OCI-LY7 (cell line): ENCODE measurements at regions not wholly inside any gene's neighbourhood (a gene's known extent, or its start where the extent isn't known, plus 50 kb on each side); places are given as distances from the start of the nearest gene placed in this dataset.
A peak's percentile ranks its signal among the peaks of the same experiment; 100 is the strongest.

Experiments used
- BruUV-seq: library from RNA; stranded (reverse); fragments of 400-500 nt; replicated peaks from 2 replicates; lab custom pipeline; 2021; lab: Mats Ljungman, UMichigan
- CTCF ChIA-PET: fragments of 300-600 bp; sonication (Branson Sonifier 250); formaldehyde crosslinking; loops from one replicate; lab custom pipeline; 2022; ENCODE audit warnings: antibody characterized with exemption; ENCODE audit not compliant: unreplicated experiment; lab: Charles Lee
- POLR2A ChIA-PET: fragments of 300-600 bp; sonication (Branson Sonifier 250); formaldehyde crosslinking; loops from one replicate; lab custom pipeline; 2022; ENCODE audit warnings: antibody characterized with exemption; lab: Charles Lee
- DNase-seq: peaks from one replicate; pipeline ENCODE4 v3.0.0-alpha.2; 2015; ENCODE audit warnings: low spot score
- H2AFZ ChIP-seq: fragments of 200-600 bp; sonication (generic), shearing (Covaris generic); 2 replicates; pipeline ENCODE4 v1.6.1; 2014; ENCODE audit warnings: mild to moderate bottlenecking, antibody characterized with exemption, low read length, moderate library complexity
- H3K27ac ChIP-seq: fragments of 200-600 bp; sonication (generic); 2 replicates; pipeline ENCODE4 v1.5.1; 2014; ENCODE audit warnings: mixed run types, low read depth, mild to moderate bottlenecking, moderate library complexity, low read length, inconsistent platforms; ENCODE audit not compliant: poor library complexity, severe bottlenecking
- H3K36me3 ChIP-seq: fragments of 200-600 bp; sonication (generic); 2 replicates; pipeline ENCODE4 v1.6.1; 2014; ENCODE audit warnings: mild to moderate bottlenecking, antibody characterized with exemption, low read length, moderate library complexity, mixed read lengths; ENCODE audit not compliant: insufficient read depth
- H3K4me1 ChIP-seq: fragments of 200-600 bp; sonication (generic); 2 replicates; pipeline ENCODE4 v1.5.1; 2014; ENCODE audit warnings: mild to moderate bottlenecking, low read length; ENCODE audit not compliant: insufficient read depth, poor library complexity, severe bottlenecking
- H3K4me2 ChIP-seq: fragments of 200-600 bp; sonication (generic); 2 replicates; pipeline ENCODE4 v1.6.1; 2014; ENCODE audit warnings: mild to moderate bottlenecking, low read length
- H3K4me3 ChIP-seq: fragments of 200-600 bp; sonication (generic); 2 replicates; pipeline ENCODE4 v1.5.1; 2014; ENCODE audit warnings: mild to moderate bottlenecking, low read depth, low read length; ENCODE audit not compliant: poor library complexity, severe bottlenecking
- H3K79me2 ChIP-seq: fragments of 200-600 bp; sonication (generic); 2 replicates; pipeline ENCODE4 v1.6.1; 2016; ENCODE audit warnings: low read depth, mild to moderate bottlenecking, low read length, moderate library complexity, mixed read lengths; ENCODE audit not compliant: insufficient read depth
- H3K9me2 ChIP-seq: fragments of 200-600 bp; sonication (generic); 2 replicates; pipeline ENCODE4 v1.6.1; 2016; ENCODE audit warnings: mild to moderate bottlenecking, low read length, mixed read lengths; ENCODE audit not compliant: insufficient read depth
- H3K9me3 ChIP-seq: fragments of 200-600 bp; sonication (generic); 2 replicates; pipeline ENCODE4 v1.6.1; 2014; ENCODE audit warnings: mild to moderate bottlenecking, mixed run types, low read length, mixed read lengths
- H4K20me1 ChIP-seq: fragments of 200-600 bp; sonication (generic); 2 replicates; pipeline ENCODE4 v1.6.1; 2014; ENCODE audit warnings: mild to moderate bottlenecking, antibody characterized with exemption, low read length, moderate library complexity, mixed read lengths; ENCODE audit not compliant: insufficient read depth
- CTCF ChIP-seq: fragments of 200-600 bp; sonication (generic); conservative IDR thresholded peaks from 2 replicates; pipeline ENCODE4 v1.5.1; 2014; ENCODE audit warnings: mild to moderate bottlenecking, antibody characterized with exemption, low read length, moderate library complexity, mixed read lengths
- EZH2phosphoT487 ChIP-seq: fragments of 200-600 bp; sonication (generic); IDR thresholded peaks from 2 replicates; pipeline ENCODE4 v1.6.1; 2018; ENCODE audit warnings: low read depth, borderline replicate concordance, mild to moderate bottlenecking, mixed run types, antibody characterized with exemption, low read length, moderate library complexity, mixed read lengths
- intact Hi-C: fragments of 100-400 bp; cut with micrococcal nuclease; formaldehyde crosslinking; loops from one replicate; pipeline ENCODE4 v1.10.0; 2022; ENCODE audit not compliant: unreplicated experiment

DNA sequence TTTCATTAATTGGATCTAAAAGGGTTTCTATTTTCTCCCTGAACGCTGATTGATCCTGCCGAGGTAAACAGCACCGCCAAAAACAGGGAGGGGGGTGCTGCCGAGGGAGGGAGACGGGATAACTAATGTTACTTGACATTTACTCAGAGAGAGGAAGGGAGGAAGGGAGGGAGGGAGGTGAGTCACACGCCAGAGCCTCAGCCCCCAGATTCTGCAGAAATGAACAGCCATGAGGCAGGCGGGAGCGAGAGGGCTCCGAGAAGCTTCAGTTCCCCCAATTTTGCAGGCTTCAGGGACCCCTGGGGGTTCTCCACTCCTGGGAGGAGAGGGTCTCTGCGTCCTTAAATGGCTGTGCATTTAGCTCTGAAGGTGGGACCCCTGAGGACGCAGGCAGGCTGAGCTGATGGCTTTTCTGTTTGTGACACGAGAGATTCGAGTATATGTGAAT lies 59.1 kb upstream of the IER5L start:
- no TSS peak for BruUV-seq
- Histone ChIP-seq H3K9me3 (0 out of 2 replicates have a peak, but pooled peaks cover 5% of the 10 kb centered on the region), H3K4me3 (peak overlapping the region; percentile 56), H3K27ac (peak overlapping the region; percentile 66), H3K79me2 (no peaks in the 10 kb centered on the region), H3K9me2 (no peaks in the 10 kb centered on the region), H4K20me1 (no peaks in the 10 kb centered on the region), H2AFZ (peak overlapping the region; percentile 69), H3K4me1 (peaks cover 35% of the 10 kb centered on the region), H3K36me3 (no peaks in the 10 kb centered on the region), H3K4me2 (peak overlapping the region; percentile 68)
- TF ChIP-seq CTCF (no peak), EZH2phosphoT487 (no peak)
- intact Hi-C loops = loop anchor here (5.0 kb wide), 1 partner anchor 60 kb away; the partner anchor contains the start of gene IER5L
- DNase-seq = peak; percentile 41
- CTCF ChIA-PET = interaction anchor here (0.5 to 1.2 kb wide), 3 partner anchors 16 to 97 kb away, joined by 3 to 4 read pairs (median 3); partner anchors contain the start of gene IER5L
- POLR2A ChIA-PET = interaction anchor here (0.6 kb wide), 1 partner anchor 8 kb away, joined by 3 read pairs; no protein-coding TSS in a partner anchor

GRCh38 chr9:129236441-129237145 lies 58.5 kb upstream of the IER5L start:
- H3K27ac ChIP-seq = peak overlapping the region; percentile 66
- ChIA-PET POLR2A (interaction anchor here (0.8 to 1.2 kb wide), 3 partner anchors 9 to 377 kb away, joined by 3 to 6 read pairs (median 3); partner anchors contain the start of gene IER5L), CTCF (interaction anchor here (0.6 kb wide), 2 partner anchors 40 to 94 kb away, joined by 3 to 4 read pairs; no protein-coding TSS in a partner anchor)
- intact Hi-C loops = loop anchor here (1.0 to 5.0 kb wide), 2 partner anchors 34 to 59 kb away; partner anchors contain the start of gene IER5L
- H3K9me2 ChIP-seq = no peaks in the 10 kb centered on the region
- H3K9me3 ChIP-seq = 0 out of 2 replicates have a peak, but pooled peaks cover 5% of the 10 kb centered on the region
- peaks cover 39% of the 10 kb centered on the region for H3K4me1 ChIP-seq
- no TSS peak for BruUV-seq
- no peaks in the 10 kb centered on the region for H4K20me1 ChIP-seq
- no peak for TF ChIP-seq CTCF
- no peak for TF ChIP-seq EZH2phosphoT487
- no peaks in the 10 kb centered on the region for H3K79me2 ChIP-seq
- peak overlapping the region; percentile 68 for H3K4me2 ChIP-seq
- peak; percentile 27 for DNase-seq
- peak overlapping the region; percentile 69 for H2AFZ ChIP-seq
- no peaks in the 10 kb centered on the region for H3K36me3 ChIP-seq
- H3K4me3 ChIP-seq = peak overlapping the region; percentile 56
